DOHH2 (cell line): ENCODE measurements at regions not wholly inside any gene's neighbourhood (a gene's known extent, or its start where the extent isn't known, plus 50 kb on each side); places are given as distances from the start of the nearest gene placed in this dataset.

Experiments used
- H3F3A ChIP-seq: fragments of 200-600 bp; sonication (generic), shearing (Covaris generic); 2 replicates; pipeline ENCODE4 v1.6.0; 2016; ENCODE audit warnings: antibody characterized with exemption, mild to moderate bottlenecking; ENCODE audit not compliant: control insufficient read depth, insufficient read depth
- H3K27ac ChIP-seq: fragments of 200-600 bp; sonication (generic); 2 replicates; pipeline ENCODE4 v1.5.1; 2014; ENCODE audit warnings: low read depth, mild to moderate bottlenecking, low read length, moderate library complexity
- H3K27me3 ChIP-seq: fragments of 200-600 bp; sonication (generic); 2 replicates; pipeline ENCODE4 v1.6.1; 2014; ENCODE audit warnings: mild to moderate bottlenecking, low read length, mixed read lengths; ENCODE audit not compliant: control insufficient read depth
- H3K36me3 ChIP-seq: fragments of 200-600 bp; sonication (generic); 2 replicates; pipeline ENCODE4 v1.6.1; 2014; ENCODE audit warnings: mild to moderate bottlenecking, low read length, moderate library complexity, mixed read lengths; ENCODE audit not compliant: control insufficient read depth
- H3K4me1 ChIP-seq: fragments of 200-600 bp; sonication (generic); 2 replicates; pipeline ENCODE4 v1.6.1; 2014; ENCODE audit warnings: mild to moderate bottlenecking, low read length, mixed read lengths; ENCODE audit not compliant: control insufficient read depth
- H3K4me2 ChIP-seq: fragments of 200-600 bp; sonication (generic); 2 replicates; pipeline ENCODE4 v1.6.0; 2014; ENCODE audit warnings: mild to moderate bottlenecking, low read length, moderate library complexity
- H3K4me3 ChIP-seq: fragments of 200-600 bp; sonication (generic); 2 replicates; pipeline ENCODE4 v1.5.1; 2014; ENCODE audit warnings: mild to moderate bottlenecking, low read length, mixed read lengths
- H3K79me2 ChIP-seq: fragments of 200-600 bp; sonication (generic); 2 replicates; pipeline ENCODE4 v1.6.1; 2014; ENCODE audit warnings: mild to moderate bottlenecking, low read length, mixed read lengths; ENCODE audit not compliant: control insufficient read depth
- H3K9me2 ChIP-seq: fragments of 200-600 bp; sonication (generic); replicated peaks from 2 replicates; pipeline ENCODE4 v1.6.1; 2014; ENCODE audit warnings: mild to moderate bottlenecking, low read length, mixed read lengths; ENCODE audit not compliant: control insufficient read depth
- H3K9me3 ChIP-seq: fragments of 200-600 bp; sonication (generic); 2 replicates; pipeline ENCODE4 v1.6.1; 2014; ENCODE audit warnings: antibody characterized with exemption, low read length, mixed read lengths; ENCODE audit not compliant: control insufficient read depth, insufficient read depth
- H4K20me1 ChIP-seq: fragments of 200-600 bp; sonication (generic); 2 replicates; pipeline ENCODE4 v1.6.0; 2014; ENCODE audit warnings: low read depth, mild to moderate bottlenecking, antibody characterized with exemption, low read length, moderate library complexity; ENCODE audit not compliant: control insufficient read depth, insufficient read depth
- CTCF ChIP-seq: fragments of 200-600 bp; sonication (generic); IDR thresholded peaks from one replicate; pipeline ENCODE4 v1.5.1; 2014; ENCODE audit warnings: antibody characterized with exemption, mild to moderate bottlenecking, low read depth, low read length; ENCODE audit not compliant: poor library complexity, severe bottlenecking
- EZH2phosphoT487 ChIP-seq: fragments of 200-600 bp; sonication (generic); IDR thresholded peaks from 2 replicates; pipeline ENCODE4 v1.6.1; 2017; ENCODE audit warnings: borderline replicate concordance, mild to moderate bottlenecking, antibody characterized with exemption, low read length, moderate library complexity, mixed read lengths

DNA sequence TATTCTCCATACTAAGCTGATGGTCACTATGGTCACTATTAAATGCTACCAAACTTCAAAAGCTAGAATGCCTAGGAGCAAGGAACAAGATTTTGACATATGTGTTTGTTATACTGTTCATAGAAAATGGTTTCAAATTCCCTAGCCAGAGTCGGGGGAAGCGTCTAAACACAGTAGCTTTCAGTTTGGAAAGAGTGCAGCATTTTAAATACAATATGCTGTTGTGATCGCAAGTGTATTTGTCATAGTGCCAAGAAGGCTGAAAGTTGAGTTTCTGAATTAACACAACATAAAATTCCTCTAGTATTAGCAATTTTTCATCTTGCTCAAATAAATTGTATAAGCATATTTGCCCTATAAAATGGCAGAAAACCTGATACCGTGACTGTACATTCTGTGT is 280.4 kb downstream of the ZNF608 start:
- no peaks in the 10 kb centered on the region for H3K27me3 ChIP-seq
- H3K36me3 ChIP-seq: no peaks in the 10 kb centered on the region
- H4K20me1 ChIP-seq: no peaks in the 10 kb centered on the region
- TF ChIP-seq CTCF: no peak
- TF ChIP-seq EZH2phosphoT487: no peak
- H3K27ac ChIP-seq: no peak overlapping the region
- no peaks in the 10 kb centered on the region for H3K79me2 ChIP-seq
- H3K9me3 ChIP-seq: no peaks in the 10 kb centered on the region
- no peak overlapping the region for H3K4me2 ChIP-seq
- H3K4me1 ChIP-seq: no peaks in the 10 kb centered on the region
- no peaks in the 10 kb centered on the region for H3F3A ChIP-seq
- H3K9me2 ChIP-seq: no peaks in the 10 kb centered on the region
- no peak overlapping the region for H3K4me3 ChIP-seq

DNA sequence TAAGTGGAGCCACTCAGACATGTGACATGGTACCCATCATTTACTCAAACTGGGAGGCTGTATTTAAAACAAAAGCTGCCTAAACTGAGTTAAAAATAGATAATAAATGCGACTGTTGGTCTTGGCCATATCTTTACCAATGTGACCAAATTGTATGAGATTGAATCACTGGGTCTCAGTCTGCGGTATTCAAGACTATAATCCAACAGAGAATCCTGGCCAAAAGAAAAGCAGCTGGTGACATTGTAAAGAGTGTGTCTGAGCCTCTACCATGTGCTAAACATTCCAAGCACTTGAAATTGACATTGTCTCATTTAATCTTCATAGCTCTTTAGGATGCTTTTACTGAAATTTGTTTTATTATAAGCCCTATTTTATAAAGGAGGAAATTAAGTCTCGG is 282.6 kb downstream of the ZNF608 start:
- Histone ChIP-seq H3K27ac (no peak overlapping the region), H3K27me3 (no peaks in the 10 kb centered on the region), H3F3A (no peaks in the 10 kb centered on the region), H3K36me3 (no peaks in the 10 kb centered on the region), H4K20me1 (no peaks in the 10 kb centered on the region), H3K4me1 (no peaks in the 10 kb centered on the region), H3K79me2 (no peaks in the 10 kb centered on the region), H3K9me3 (0 out of 2 replicates have a peak, but pooled peaks cover 3% of the 10 kb centered on the region), H3K4me3 (no peak overlapping the region), H3K4me2 (no peak overlapping the region), H3K9me2 (no peaks in the 10 kb centered on the region)
- no peak for TF ChIP-seq EZH2phosphoT487
- no peak for TF ChIP-seq CTCF

DNA sequence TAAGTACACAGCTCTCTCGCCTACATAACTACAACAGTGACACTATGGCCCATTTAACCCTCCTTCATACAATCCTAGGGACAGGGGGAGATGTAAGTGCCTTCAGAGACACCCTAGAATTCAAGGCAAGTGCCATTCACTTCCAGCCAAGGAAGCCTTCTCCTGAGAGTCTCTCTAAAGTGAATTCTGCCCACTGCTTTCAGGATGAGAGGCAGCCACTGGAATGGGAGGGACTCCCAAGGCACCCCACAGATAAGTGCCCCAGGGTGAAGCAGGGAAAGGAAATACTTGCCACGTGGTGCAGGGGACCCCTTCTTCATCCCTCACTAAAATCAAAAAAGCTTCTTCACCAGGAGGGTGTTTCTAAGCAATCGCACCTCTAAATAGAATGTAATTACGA is 283.7 kb downstream of the ZNF608 start:
- Histone ChIP-seq H3K9me3 (0 out of 2 replicates have a peak, but pooled peaks cover 3% of the 10 kb centered on the region), H3K79me2 (no peaks in the 10 kb centered on the region), H3K27ac (no peak overlapping the region), H3F3A (no peaks in the 10 kb centered on the region), H4K20me1 (no peaks in the 10 kb centered on the region), H3K4me3 (no peak overlapping the region), H3K27me3 (no peaks in the 10 kb centered on the region), H3K36me3 (no peaks in the 10 kb centered on the region), H3K4me1 (no peaks in the 10 kb centered on the region), H3K9me2 (no peaks in the 10 kb centered on the region), H3K4me2 (no peak overlapping the region)
- no peak for TF ChIP-seq EZH2phosphoT487
- no peak for TF ChIP-seq CTCF

GRCh38 chr5:124461941-124462340 is 284.5 kb downstream of the ZNF608 start:
- no peaks in the 10 kb centered on the region for H3K79me2 ChIP-seq
- H3K4me1 ChIP-seq: no peaks in the 10 kb centered on the region
- no peak overlapping the region for H3K4me3 ChIP-seq
- no peaks in the 10 kb centered on the region for H3F3A ChIP-seq
- H3K9me3 ChIP-seq: 0 out of 2 replicates have a peak, but pooled peaks cover 3% of the 10 kb centered on the region
- H3K4me2 ChIP-seq: no peak overlapping the region
- H3K36me3 ChIP-seq: no peaks in the 10 kb centered on the region
- no peak overlapping the region for H3K27ac ChIP-seq
- H3K9me2 ChIP-seq: no peaks in the 10 kb centered on the region
- no peaks in the 10 kb centered on the region for H4K20me1 ChIP-seq
- TF ChIP-seq CTCF (no peak), EZH2phosphoT487 (no peak)
- H3K27me3 ChIP-seq: no peaks in the 10 kb centered on the region
